Gastrocnemius medialis (tissue), 4 donors: ENCODE measurements at regions not wholly inside any gene's neighbourhood (a gene's known extent, or its start where the extent isn't known, plus 50 kb on each side); places are given as distances from the start of the nearest gene placed in this dataset.

Experiments
- ATAC-seq, 2 donors: fragments of 150-250 bp; one replicate each; pipeline ENCODE4 v1.9.1; 2016
- DNase-seq, 2 donors: peaks; one replicate each; pipeline ENCODE4 v3.0.0-alpha.2; 2019
- H3K27ac ChIP-seq, 4 donors: fragments of 200-600 bp; sonication (generic); 1 replicate in 1 of 4; 2 replicates in 3 of 4; pipeline ENCODE4 v1.5.1; 2016 to 2018; ENCODE audit warnings: mild to moderate bottlenecking in 2 of 4, moderate library complexity in 1 of 4
- H3K27me3 ChIP-seq, 3 donors: fragments of 200-600 bp; sonication (generic) in 2 of 3; 1 replicate in 1 of 3; 2 replicates in 2 of 3; pipeline versions ENCODE4 v1.5.1 to v1.6.0; 2016 to 2019; ENCODE audit warnings: mild to moderate bottlenecking in 1 of 3, moderate library complexity in 1 of 3
- H3K36me3 ChIP-seq, 2 donors: fragments of 200-600 bp; sonication (generic) in 1 of 2; one replicate each; pipeline ENCODE4 v1.5.1; 2017 to 2018
- H3K4me1 ChIP-seq, 2 donors: fragments of 200-600 bp; sonication (generic) in 1 of 2; one replicate each; pipeline ENCODE4 v1.5.1; 2016 to 2017; ENCODE audit warnings: mild to moderate bottlenecking in 2 of 2
- H3K4me3 ChIP-seq, 4 donors: fragments of 200-600 bp; sonication (generic) in 3 of 4; 1 replicate in 1 of 4; 2 replicates in 3 of 4; pipeline ENCODE4 v1.5.1; 2016 to 2019; ENCODE audit warnings: mild to moderate bottlenecking in 2 of 4
- H3K9me3 ChIP-seq, 3 donors: fragments of 200-600 bp; sonication (generic) in 2 of 3; 1 replicate in 1 of 3; 2 replicates in 2 of 3; pipeline ENCODE4 v1.5.1; 2016 to 2019
- POLR2A ChIP-seq, 2 donors: fragments of 450-650 bp; IDR thresholded peaks; one replicate each; pipeline ENCODE4 v1.6.1; 2017; ENCODE audit warnings: antibody characterized with exemption in 2 of 2, mild to moderate bottlenecking in 2 of 2, moderate library complexity in 2 of 2
- in situ Hi-C, 4 donors: fragments of 200-750 bp; cut with MboI; loops; one replicate each; pipeline versions ENCODE4 v1.15.0 to v1.8.0; 2017; ENCODE audit warnings: low sequenced_read_pairs in 4 of 4
- intact Hi-C: fragments of 100-400 bp; cut with DNase I; formaldehyde crosslinking; loops from one replicate; pipeline ENCODE4 v1.15.1; 2023; ENCODE audit warnings: low total_unique reads
- TF ChIP-seq, protein P1 (sequence below), 5 experiments: fragments of 450-650 bp in 3 of 5; fragments of 200-600 bp in 2 of 5; sonication (generic) in 2 of 5; IDR thresholded peaks in 4 of 5; conservative IDR thresholded peaks in 1 of 5; 1 replicate in 4 of 5; 2 replicates in 1 of 5; pipeline ENCODE4 v1.5.1; 2016 to 2019; ENCODE audit warnings: antibody characterized with exemption in 5 of 5, mild to moderate bottlenecking in 3 of 5, moderate library complexity in 3 of 5

DNA sequence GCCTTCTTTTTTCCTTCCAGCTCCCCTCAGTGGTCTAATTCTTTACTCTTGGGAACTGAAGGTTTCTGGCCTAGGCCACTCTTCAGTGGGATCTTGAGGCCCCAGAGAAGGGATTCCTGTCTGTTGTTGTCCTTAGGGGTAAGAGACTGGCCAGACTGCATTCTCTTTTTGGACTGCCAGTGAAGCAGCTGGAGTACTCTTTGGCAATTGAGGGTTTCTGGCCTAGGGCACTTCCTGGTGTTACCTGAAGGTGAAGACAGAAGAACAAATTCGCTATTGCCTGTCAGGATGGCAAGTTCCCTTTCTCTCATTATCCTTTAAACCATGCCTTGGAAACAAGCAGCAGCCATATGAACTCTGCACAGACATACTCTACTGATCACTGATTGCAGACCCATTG, 286.6 kb upstream of the ZP4 start:
- no peak overlapping the region for H3K4me3 ChIP-seq
- TF ChIP-seq, protein P1, sequence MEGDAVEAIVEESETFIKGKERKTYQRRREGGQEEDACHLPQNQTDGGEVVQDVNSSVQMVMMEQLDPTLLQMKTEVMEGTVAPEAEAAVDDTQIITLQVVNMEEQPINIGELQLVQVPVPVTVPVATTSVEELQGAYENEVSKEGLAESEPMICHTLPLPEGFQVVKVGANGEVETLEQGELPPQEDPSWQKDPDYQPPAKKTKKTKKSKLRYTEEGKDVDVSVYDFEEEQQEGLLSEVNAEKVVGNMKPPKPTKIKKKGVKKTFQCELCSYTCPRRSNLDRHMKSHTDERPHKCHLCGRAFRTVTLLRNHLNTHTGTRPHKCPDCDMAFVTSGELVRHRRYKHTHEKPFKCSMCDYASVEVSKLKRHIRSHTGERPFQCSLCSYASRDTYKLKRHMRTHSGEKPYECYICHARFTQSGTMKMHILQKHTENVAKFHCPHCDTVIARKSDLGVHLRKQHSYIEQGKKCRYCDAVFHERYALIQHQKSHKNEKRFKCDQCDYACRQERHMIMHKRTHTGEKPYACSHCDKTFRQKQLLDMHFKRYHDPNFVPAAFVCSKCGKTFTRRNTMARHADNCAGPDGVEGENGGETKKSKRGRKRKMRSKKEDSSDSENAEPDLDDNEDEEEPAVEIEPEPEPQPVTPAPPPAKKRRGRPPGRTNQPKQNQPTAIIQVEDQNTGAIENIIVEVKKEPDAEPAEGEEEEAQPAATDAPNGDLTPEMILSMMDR (IDR thresholded peaks at IDR 0.05 in 4 of 5, conservative IDR thresholded peaks at IDR 0.05 in 1 of 5), result no peak
- no peak for TF ChIP-seq POLR2A (IDR thresholded peaks at IDR 0.05)
- H3K27ac ChIP-seq, result no peak overlapping the region
- in situ Hi-C loops, result no loop called here
- DNase-seq (no peak), ATAC-seq (no peak)
- no peaks in the 10 kb centered on the region for H3K36me3 ChIP-seq
- H3K9me3 ChIP-seq, result no peaks in the 10 kb centered on the region
- no peaks in the 10 kb centered on the region for H3K4me1 ChIP-seq
- no peaks in the 10 kb centered on the region for H3K27me3 ChIP-seq
- intact Hi-C loops, result no loop called here

DNA sequence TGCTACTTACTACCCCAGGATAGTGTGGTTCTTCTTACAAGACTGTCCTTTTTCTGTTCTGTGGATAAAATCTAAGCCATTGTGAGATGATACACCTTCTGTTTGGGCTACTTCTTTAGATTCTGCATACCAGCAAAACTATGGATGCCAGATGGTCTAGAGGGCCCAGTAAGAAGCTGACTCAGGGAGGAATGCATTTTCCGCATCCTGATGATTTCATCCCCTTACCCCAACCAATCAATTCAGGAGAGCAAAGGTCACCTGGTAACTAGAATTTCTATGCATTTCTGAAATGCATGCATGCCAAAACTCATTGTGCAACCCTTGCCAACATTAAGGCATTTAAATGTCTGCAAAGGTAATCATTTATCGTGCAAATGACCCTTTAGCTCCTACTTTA, 285.7 kb upstream of the ZP4 start:
- Histone ChIP-seq H3K4me3 (no peak overlapping the region), H3K27me3 (no peaks in the 10 kb centered on the region), H3K36me3 (no peaks in the 10 kb centered on the region), H3K9me3 (no peaks in the 10 kb centered on the region), H3K27ac (no peak overlapping the region), H3K4me1 (no peaks in the 10 kb centered on the region)
- in situ Hi-C loops (no loop called here), intact Hi-C loops (no loop called here)
- TF ChIP-seq, protein P1 (IDR thresholded peaks at IDR 0.05 in 4 of 5, conservative IDR thresholded peaks at IDR 0.05 in 1 of 5), result no peak
- no peak for TF ChIP-seq POLR2A (IDR thresholded peaks at IDR 0.05)
- no peak for DNase-seq
- ATAC-seq, result no peak

DNA sequence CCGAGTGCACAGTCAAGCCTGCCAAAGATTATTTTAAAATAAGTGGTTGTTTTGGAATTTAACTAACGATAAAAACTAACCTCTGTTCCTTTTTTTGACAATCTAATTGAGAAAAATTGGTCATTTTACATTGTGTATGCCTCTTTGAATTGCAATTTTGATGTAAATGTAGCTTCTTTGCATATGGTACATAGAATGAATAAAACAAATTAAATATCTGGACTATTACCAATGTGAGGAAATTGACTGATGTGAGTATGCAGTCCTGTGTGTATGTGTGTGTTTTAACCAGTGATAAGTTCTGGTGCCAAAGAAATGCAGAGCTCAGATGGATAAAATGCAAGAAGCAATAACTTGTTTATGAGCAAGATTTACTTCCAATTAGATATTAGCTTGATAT, 281.3 kb upstream of the ZP4 start:
- no peak for ATAC-seq
- H3K27me3 ChIP-seq, result no peaks in the 10 kb centered on the region
- H3K27ac ChIP-seq, result no peak overlapping the region
- in situ Hi-C loops (no loop called here), intact Hi-C loops (no loop called here)
- TF ChIP-seq POLR2A (IDR thresholded peaks at IDR 0.05), result no peak
- TF ChIP-seq, protein P1 (IDR thresholded peaks at IDR 0.05 in 4 of 5, conservative IDR thresholded peaks at IDR 0.05 in 1 of 5), result no peak
- no peaks in the 10 kb centered on the region for H3K9me3 ChIP-seq
- no peak for DNase-seq
- H3K4me1 ChIP-seq, result no peaks in the 10 kb centered on the region
- H3K36me3 ChIP-seq, result no peaks in the 10 kb centered on the region
- no peak overlapping the region for H3K4me3 ChIP-seq

DNA sequence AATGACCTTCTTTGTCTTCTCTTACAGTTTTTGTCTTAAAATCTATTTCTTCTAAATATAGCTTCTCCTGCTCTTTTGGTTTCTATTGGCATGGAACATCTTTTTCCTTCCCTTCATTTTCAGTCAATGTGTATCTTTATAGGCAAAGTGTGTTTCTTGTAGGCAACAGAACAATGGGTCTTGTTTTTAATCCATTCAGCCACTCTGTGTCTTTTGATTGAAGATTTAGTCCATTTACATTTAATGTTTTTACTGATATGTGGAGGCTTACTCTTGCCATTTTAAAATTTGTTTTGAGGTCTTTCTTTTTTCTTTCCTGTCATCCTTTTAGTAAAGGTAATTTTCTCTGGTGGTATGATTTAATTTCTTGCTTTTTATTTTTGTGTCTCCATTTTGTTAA, 271.2 kb upstream of the ZP4 start:
- Histone ChIP-seq H3K27me3 (no peaks in the 10 kb centered on the region), H3K4me3 (no peak overlapping the region), H3K4me1 (no peaks in the 10 kb centered on the region), H3K36me3 (no peaks in the 10 kb centered on the region), H3K27ac (no peak overlapping the region), H3K9me3 (no peaks in the 10 kb centered on the region)
- DNase-seq (no peak), ATAC-seq (no peak)
- intact Hi-C loops (no loop called here), in situ Hi-C loops (no loop called here)
- no peak for TF ChIP-seq POLR2A (IDR thresholded peaks at IDR 0.05)
- TF ChIP-seq, protein P1 (IDR thresholded peaks at IDR 0.05 in 4 of 5, conservative IDR thresholded peaks at IDR 0.05 in 1 of 5), result no peak

DNA sequence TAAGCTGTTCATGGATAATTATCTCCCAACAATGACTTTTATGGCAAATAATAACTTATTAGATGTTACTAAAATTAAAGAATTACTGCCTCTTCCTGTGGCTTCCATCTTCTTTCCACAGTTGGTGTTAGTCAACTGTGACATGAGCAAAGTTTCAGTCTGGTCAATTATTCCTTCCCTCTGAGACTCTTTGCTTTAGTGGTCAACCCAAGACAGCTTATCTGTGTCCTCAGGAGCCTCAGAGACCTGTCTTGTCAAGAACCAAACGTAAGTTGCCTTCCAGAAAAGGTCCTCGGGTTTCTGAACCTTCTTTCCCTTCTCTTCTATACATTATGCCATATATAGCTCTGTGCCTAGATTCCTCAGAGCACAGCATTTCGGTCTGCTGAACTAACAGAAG, 263.2 kb upstream of the ZP4 start:
- intact Hi-C loops, result no loop called here
- no peak overlapping the region for H3K27ac ChIP-seq
- no peaks in the 10 kb centered on the region for H3K36me3 ChIP-seq
- TF ChIP-seq POLR2A (IDR thresholded peaks at IDR 0.05), result no peak
- TF ChIP-seq, protein P1 (IDR thresholded peaks at IDR 0.05 in 4 of 5, conservative IDR thresholded peaks at IDR 0.05 in 1 of 5), result no peak
- DNase-seq (no peak), ATAC-seq (no peak)
- H3K4me3 ChIP-seq, result no peak overlapping the region
- in situ Hi-C loops, result no loop called here
- no peaks in the 10 kb centered on the region for H3K9me3 ChIP-seq
- H3K4me1 ChIP-seq, result no peaks in the 10 kb centered on the region
- H3K27me3 ChIP-seq, result no peaks in the 10 kb centered on the region
